T-helper 2 cell treated with Interferon-gamma antibody and Interleukin-4, amounts not matched to agents 100 ng/mL and 5 ng/mL, for 36 hours (primary cell): ENCODE measurements at regions not wholly inside any gene's neighbourhood (a gene's known extent, or its start where the extent isn't known, plus 50 kb on each side); places are given as distances from the start of the nearest gene placed in this dataset.

Experiments
- intact Hi-C: fragments of 100-400 bp; cut with micrococcal nuclease; formaldehyde crosslinking; loops from one replicate; pipeline ENCODE4 v1.15.1; 2023

- intact Hi-C loops, result no loop called here
Measured at GRCh38 chr12:34188974-34189373, 166.7 kb downstream of the ALG10 start.

- intact Hi-C loops, result no loop called here
Measured at GRCh38 chr12:34190054-34190453, 167.8 kb downstream of the ALG10 start.

- intact Hi-C loops, result no loop called here
Measured at GRCh38 chr12:34198924-34199323, 176.6 kb downstream of the ALG10 start.

GRCh38 chr12:34203866-34204620, 181.7 kb downstream of the ALG10 start:
- intact Hi-C loops, result no loop called here

GRCh38 chr12:34204830-34205285, 182.6 kb downstream of the ALG10 start:
- intact Hi-C loops, result no loop called here

- intact Hi-C loops, result no loop called here
Measured at GRCh38 chr12:34205401-34205800, 183.1 kb downstream of the ALG10 start.

GRCh38 chr12:34206061-34206785, 183.9 kb downstream of the ALG10 start:
- intact Hi-C loops, result no loop called here

GRCh38 chr12:34207858-34208257, 185.6 kb downstream of the ALG10 start:
- intact Hi-C loops, result no loop called here

GRCh38 chr12:34208331-34209258, 186.3 kb downstream of the ALG10 start:
- intact Hi-C loops, result no loop called here

- intact Hi-C loops, result no loop called here
Measured at GRCh38 chr12:34209259-34209835, 187.1 kb downstream of the ALG10 start.

- intact Hi-C loops, result no loop called here
Measured at GRCh38 chr12:34210183-34210582, 187.9 kb downstream of the ALG10 start.

GRCh38 chr12:34210689-34211530, 188.6 kb downstream of the ALG10 start:
- intact Hi-C loops, result no loop called here

GRCh38 chr12:34212651-34213050, 190.4 kb downstream of the ALG10 start:
- intact Hi-C loops, result no loop called here

- intact Hi-C loops, result no loop called here
Measured at GRCh38 chr12:34214011-34214410, 191.7 kb downstream of the ALG10 start.

GRCh38 chr12:34215213-34215892, 193.1 kb downstream of the ALG10 start:
- intact Hi-C loops, result no loop called here

- intact Hi-C loops, result no loop called here
Measured at GRCh38 chr12:34215893-34216285, 193.6 kb downstream of the ALG10 start.

- intact Hi-C loops, result loop anchor here (1.0 kb wide), 3 partner anchors 94 to 1461 kb away; no protein-coding TSS in a partner anchor
Measured at GRCh38 chr12:34217660-34218059, 195.4 kb downstream of the ALG10 start.

GRCh38 chr12:34218193-34219045, 196.1 kb downstream of the ALG10 start:
- intact Hi-C loops, result loop anchor here (1.0 kb wide), 3 partner anchors 95 to 1462 kb away; no protein-coding TSS in a partner anchor
